Panc1 (cell line): ENCODE measurements at regions not wholly inside any gene's neighbourhood (a gene's known extent, or its start where the extent isn't known, plus 50 kb on each side); places are given as distances from the start of the nearest gene placed in this dataset.

Experiments used
- TF ChIP-seq, protein P1 (sequence below): fragments of 450-650 bp; IDR thresholded peaks from 2 replicates; pipeline ENCODE4 v1.5.1; 2017; ENCODE audit warnings: mild to moderate bottlenecking
- TF ChIP-seq, protein P2 (sequence below), 2 experiments: IDR thresholded peaks; 2 replicates each; pipeline ENCODE4 v1.6.1; 2011 to 2012; ENCODE audit warnings: low read depth in 2 of 2, control low read depth in 1 of 2, low read length in 1 of 2, mild to moderate bottlenecking in 1 of 2, moderate library complexity in 1 of 2; ENCODE audit not compliant: insufficient read depth in 1 of 2

DNA sequence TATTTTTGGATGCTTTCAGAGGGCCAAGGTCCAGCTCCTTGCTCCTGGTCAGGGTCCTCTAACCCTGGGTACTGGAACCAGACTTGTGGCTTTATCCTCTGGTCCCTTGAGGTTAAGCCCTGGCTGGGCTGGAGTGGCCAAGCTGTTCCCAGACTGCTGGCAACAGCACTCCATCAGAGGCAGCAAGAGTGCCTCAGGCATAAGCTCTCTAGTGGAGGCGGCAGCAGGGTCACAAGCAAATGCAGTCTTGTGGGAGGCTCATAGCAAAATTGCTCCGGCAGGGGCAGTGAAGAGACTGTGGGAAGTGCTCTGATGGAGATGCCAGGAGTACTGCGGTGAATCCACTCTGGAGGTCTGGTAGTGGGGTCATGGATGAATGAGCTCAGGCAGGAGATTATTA is 128.9 kb upstream of the OTOS start:
- TF ChIP-seq, protein P1, sequence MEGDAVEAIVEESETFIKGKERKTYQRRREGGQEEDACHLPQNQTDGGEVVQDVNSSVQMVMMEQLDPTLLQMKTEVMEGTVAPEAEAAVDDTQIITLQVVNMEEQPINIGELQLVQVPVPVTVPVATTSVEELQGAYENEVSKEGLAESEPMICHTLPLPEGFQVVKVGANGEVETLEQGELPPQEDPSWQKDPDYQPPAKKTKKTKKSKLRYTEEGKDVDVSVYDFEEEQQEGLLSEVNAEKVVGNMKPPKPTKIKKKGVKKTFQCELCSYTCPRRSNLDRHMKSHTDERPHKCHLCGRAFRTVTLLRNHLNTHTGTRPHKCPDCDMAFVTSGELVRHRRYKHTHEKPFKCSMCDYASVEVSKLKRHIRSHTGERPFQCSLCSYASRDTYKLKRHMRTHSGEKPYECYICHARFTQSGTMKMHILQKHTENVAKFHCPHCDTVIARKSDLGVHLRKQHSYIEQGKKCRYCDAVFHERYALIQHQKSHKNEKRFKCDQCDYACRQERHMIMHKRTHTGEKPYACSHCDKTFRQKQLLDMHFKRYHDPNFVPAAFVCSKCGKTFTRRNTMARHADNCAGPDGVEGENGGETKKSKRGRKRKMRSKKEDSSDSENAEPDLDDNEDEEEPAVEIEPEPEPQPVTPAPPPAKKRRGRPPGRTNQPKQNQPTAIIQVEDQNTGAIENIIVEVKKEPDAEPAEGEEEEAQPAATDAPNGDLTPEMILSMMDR: no peak
- TF ChIP-seq, protein P2, sequence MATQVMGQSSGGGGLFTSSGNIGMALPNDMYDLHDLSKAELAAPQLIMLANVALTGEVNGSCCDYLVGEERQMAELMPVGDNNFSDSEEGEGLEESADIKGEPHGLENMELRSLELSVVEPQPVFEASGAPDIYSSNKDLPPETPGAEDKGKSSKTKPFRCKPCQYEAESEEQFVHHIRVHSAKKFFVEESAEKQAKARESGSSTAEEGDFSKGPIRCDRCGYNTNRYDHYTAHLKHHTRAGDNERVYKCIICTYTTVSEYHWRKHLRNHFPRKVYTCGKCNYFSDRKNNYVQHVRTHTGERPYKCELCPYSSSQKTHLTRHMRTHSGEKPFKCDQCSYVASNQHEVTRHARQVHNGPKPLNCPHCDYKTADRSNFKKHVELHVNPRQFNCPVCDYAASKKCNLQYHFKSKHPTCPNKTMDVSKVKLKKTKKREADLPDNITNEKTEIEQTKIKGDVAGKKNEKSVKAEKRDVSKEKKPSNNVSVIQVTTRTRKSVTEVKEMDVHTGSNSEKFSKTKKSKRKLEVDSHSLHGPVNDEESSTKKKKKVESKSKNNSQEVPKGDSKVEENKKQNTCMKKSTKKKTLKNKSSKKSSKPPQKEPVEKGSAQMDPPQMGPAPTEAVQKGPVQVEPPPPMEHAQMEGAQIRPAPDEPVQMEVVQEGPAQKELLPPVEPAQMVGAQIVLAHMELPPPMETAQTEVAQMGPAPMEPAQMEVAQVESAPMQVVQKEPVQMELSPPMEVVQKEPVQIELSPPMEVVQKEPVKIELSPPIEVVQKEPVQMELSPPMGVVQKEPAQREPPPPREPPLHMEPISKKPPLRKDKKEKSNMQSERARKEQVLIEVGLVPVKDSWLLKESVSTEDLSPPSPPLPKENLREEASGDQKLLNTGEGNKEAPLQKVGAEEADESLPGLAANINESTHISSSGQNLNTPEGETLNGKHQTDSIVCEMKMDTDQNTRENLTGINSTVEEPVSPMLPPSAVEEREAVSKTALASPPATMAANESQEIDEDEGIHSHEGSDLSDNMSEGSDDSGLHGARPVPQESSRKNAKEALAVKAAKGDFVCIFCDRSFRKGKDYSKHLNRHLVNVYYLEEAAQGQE (IDR thresholded peaks at IDR 0.05; ENCODE audit: insufficient read depth in 1 of 2, low read depth in 2 of 2, low read length in 1 of 2): no peak
